Transverse colon (tissue), 4 donors: ENCODE measurements at regions not wholly inside any gene's neighbourhood (a gene's known extent, or its start where the extent isn't known, plus 50 kb on each side); places are given as distances from the start of the nearest gene placed in this dataset.

ENCODE experiments used
- DNase-seq: peaks from one replicate; pipeline ENCODE4 v3.0.0-alpha.2; 2019
- H3K27ac ChIP-seq, 4 donors: fragments of 200-600 bp; sonication (generic); 2 replicates each; pipeline ENCODE4 v1.5.1; 2016 to 2018; ENCODE audit warnings: inconsistent platforms in 4 of 4
- H3K27me3 ChIP-seq: fragments of 200-600 bp; sonication (generic); 2 replicates; pipeline ENCODE4 v1.5.1; 2017; ENCODE audit warnings: inconsistent platforms
- H3K36me3 ChIP-seq, 4 donors: fragments of 200-600 bp; sonication (generic); 2 replicates each; pipeline ENCODE4 v1.5.1; 2017 to 2019; ENCODE audit warnings: inconsistent platforms in 4 of 4
- H3K4me1 ChIP-seq, 4 donors: fragments of 200-600 bp; sonication (generic); 2 replicates each; pipeline ENCODE4 v1.5.1; 2017 to 2020; ENCODE audit warnings: inconsistent platforms in 4 of 4
- H3K4me3 ChIP-seq, 4 donors: fragments of 200-600 bp; sonication (generic); 1 replicate in 1 of 4; 2 replicates in 3 of 4; pipeline versions ENCODE4 v1.5.1 to v1.6.1; 2017 to 2019; ENCODE audit warnings: inconsistent platforms in 4 of 4
- H3K9me3 ChIP-seq, 2 donors: fragments of 200-600 bp; sonication (generic); 2 replicates each; pipeline ENCODE4 v1.5.1; 2017 to 2019; ENCODE audit warnings: inconsistent platforms in 2 of 2
- CTCF ChIP-seq, 5 experiments: fragments of 200-600 bp in 3 of 5; fragments of 450-650 bp in 2 of 5; sonication (generic) in 3 of 5; IDR thresholded peaks; 1 replicate in 2 of 5; 2 replicates in 3 of 5; pipeline ENCODE4 v1.5.1; 2016 to 2017; ENCODE audit warnings: antibody characterized with exemption in 5 of 5, inconsistent platforms in 3 of 5, mild to moderate bottlenecking in 2 of 5, moderate library complexity in 1 of 5
- EP300 ChIP-seq: sonication (generic); formaldehyde crosslinking; IDR thresholded peaks from one replicate; pipeline ENCODE4 v1.6.1; 2017; ENCODE audit warnings: antibody characterized with exemption, low read depth
- POLR2A ChIP-seq: fragments of 450-650 bp; IDR thresholded peaks from one replicate; pipeline ENCODE4 v1.6.1; 2016; ENCODE audit warnings: antibody characterized with exemption, mild to moderate bottlenecking, moderate library complexity
- POLR2AphosphoS5 ChIP-seq, 3 donors: sonication (generic); formaldehyde crosslinking; IDR thresholded peaks; one replicate each; pipeline ENCODE4 v1.6.1; 2016; ENCODE audit warnings: antibody characterized with exemption in 3 of 3
- WGBS, 2 donors: methylation state at CpG; one replicate each; pipeline ENCODE4 v1.1.5; 2018; ENCODE audit warnings: low coverage in 1 of 2; 5-methylcytosine and 5-hydroxymethylcytosine counted together
- in situ Hi-C, 4 donors: fragments of 200-750 bp; cut with MboI; loops; one replicate each; pipeline versions ENCODE4 v1.15.0 to v1.15.1; 2017; ENCODE audit warnings: low sequenced_read_pairs in 3 of 4, low pct_ligation_motif_present in 1 of 4, low pct_unique_long_range_greater_than_20kb in 1 of 4
- intact Hi-C: fragments of 100-400 bp; cut with DNase I; formaldehyde crosslinking; loops from one replicate; pipeline ENCODE4 v1.15.1; 2023; ENCODE audit warnings: low total_unique reads

- Histone ChIP-seq H3K9me3 (no peaks in the 10 kb centered on the region), H3K36me3 (no peaks in the 10 kb centered on the region), H3K27ac (no peak overlapping the region), H3K4me3 (no peak overlapping the region), H3K27me3 (no peaks in the 10 kb centered on the region), H3K4me1 (no peaks in the 10 kb centered on the region)
- WGBS, 2 donors, result 82% methylated on average over 2 of the region's 2 CpGs; no CpG with 5 or more reads in 1 of the 2 donors
- intact Hi-C loops (no loop called here), in situ Hi-C loops (no loop called here)
- TF ChIP-seq EP300 (no peak), POLR2A (no peak), CTCF (IDR thresholded peaks at IDR 0.05) (no peak), POLR2AphosphoS5 (IDR thresholded peaks at IDR 0.05) (no peak)
- no peak for DNase-seq
Measured at GRCh38 chrX:16376056-16376455, 208.8 kb downstream of the MAGEB17 start.

GRCh38 chrX:16386126-16386525 is 218.8 kb downstream of the MAGEB17 start:
- in situ Hi-C loops (no loop called here), intact Hi-C loops (no loop called here)
- Histone ChIP-seq H3K27me3 (no peaks in the 10 kb centered on the region), H3K4me1 (no peaks in the 10 kb centered on the region), H3K27ac (no peak overlapping the region), H3K36me3 (no peaks in the 10 kb centered on the region), H3K4me3 (no peak overlapping the region), H3K9me3 (no peaks in the 10 kb centered on the region)
- no peak for DNase-seq
- no peak for TF ChIP-seq EP300
- no peak for TF ChIP-seq POLR2AphosphoS5 (IDR thresholded peaks at IDR 0.05)
- no peak for TF ChIP-seq CTCF (IDR thresholded peaks at IDR 0.05)
- TF ChIP-seq POLR2A, result no peak

DNA sequence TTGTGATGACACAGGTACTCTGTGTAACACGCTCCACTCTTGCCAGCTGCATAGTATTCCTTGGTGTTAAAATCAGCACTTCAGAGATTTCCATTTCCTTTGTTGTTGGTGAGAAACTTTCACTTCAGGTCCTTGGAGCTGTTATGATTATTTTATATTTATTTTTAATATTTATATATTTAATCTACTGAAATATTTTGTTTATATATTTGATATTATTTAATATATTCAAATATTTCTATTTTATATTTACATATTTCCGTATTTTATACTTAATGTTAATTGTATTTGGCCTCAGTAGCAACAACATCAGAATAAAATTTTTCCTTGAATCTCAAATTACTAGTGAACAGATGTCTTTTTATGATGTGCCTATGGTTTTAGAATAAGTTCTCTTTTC is 225.3 kb downstream of the MAGEB17 start:
- WGBS, 2 donors, result 83 to 88% methylated on average over 2 of the region's 2 CpGs
- Histone ChIP-seq H3K9me3 (no peaks in the 10 kb centered on the region), H3K27me3 (no peaks in the 10 kb centered on the region), H3K27ac (no peak overlapping the region), H3K4me1 (no peaks in the 10 kb centered on the region), H3K4me3 (no peak overlapping the region), H3K36me3 (no peaks in the 10 kb centered on the region)
- intact Hi-C loops (no loop called here), in situ Hi-C loops (no loop called here)
- TF ChIP-seq CTCF (IDR thresholded peaks at IDR 0.05) (no peak), POLR2A (no peak), POLR2AphosphoS5 (IDR thresholded peaks at IDR 0.05) (no peak), EP300 (no peak)
- DNase-seq, result no peak

- intact Hi-C loops, result no loop called here
- in situ Hi-C loops, result no loop called here
- no peaks in the 10 kb centered on the region for H3K9me3 ChIP-seq
- no peak for TF ChIP-seq EP300
- TF ChIP-seq POLR2A, result no peak
- no peak for TF ChIP-seq CTCF (IDR thresholded peaks at IDR 0.05)
- TF ChIP-seq POLR2AphosphoS5 (IDR thresholded peaks at IDR 0.05), result no peak
- no peaks in the 10 kb centered on the region for H3K36me3 ChIP-seq
- H3K4me3 ChIP-seq, result no peak overlapping the region
- no peaks in the 10 kb centered on the region for H3K4me1 ChIP-seq
- H3K27me3 ChIP-seq, result no peaks in the 10 kb centered on the region
- no peak for DNase-seq
- 75 to 93% methylated on average over 3 of the region's 3 CpGs for WGBS, 2 donors
- H3K27ac ChIP-seq, result no peak overlapping the region
Measured at GRCh38 chrX:16394290-16394689, 227.0 kb downstream of the MAGEB17 start.
